ENCODE measurements at regions not wholly inside any gene's neighbourhood (a gene's known extent, or its start where the extent isn't known, plus 50 kb on each side); places are given as distances from the start of the nearest gene placed in this dataset.

GRCh38 chr14:83021323-83021722, 1487.7 kb upstream of the SEL1L start:
- TF ChIP-seq TAF1 (IDR thresholded peaks at IDR 0.05; ENCODE audit: borderline replicate concordance, low read depth, low read length) (no peak), POLR2A (IDR thresholded peaks at IDR 0.05; ENCODE audit: low read depth, low read length) (no peak)
